RPMI8226 (cell line): ENCODE measurements at regions not wholly inside any gene's neighbourhood (a gene's known extent, or its start where the extent isn't known, plus 50 kb on each side); places are given as distances from the start of the nearest gene placed in this dataset.

Experiments
- DNase-seq: peaks from one replicate; pipeline ENCODE4 v3.0.0-alpha.2; 2015

GRCh38 chr7:13822678-13823077 lies 166.8 kb downstream of the ETV1 start:
- DNase-seq, result no peak

GRCh38 chr7:13826752-13827151 lies 162.7 kb downstream of the ETV1 start:
- DNase-seq, result no peak

GRCh38 chr7:13827716-13828115 lies 161.8 kb downstream of the ETV1 start:
- DNase-seq, result no peak

- DNase-seq, result no peak
Measured at GRCh38 chr7:13829231-13829630, 160.2 kb downstream of the ETV1 start.

GRCh38 chr7:13829914-13830900 lies 159.3 kb downstream of the ETV1 start:
- peak; percentile 28 for DNase-seq

- DNase-seq, result no peak
Measured at GRCh38 chr7:13832346-13832745, 157.1 kb downstream of the ETV1 start.

GRCh38 chr7:13834328-13834761 lies 155.1 kb downstream of the ETV1 start:
- no peak for DNase-seq

GRCh38 chr7:13835442-13835841 lies 154.0 kb downstream of the ETV1 start:
- no peak for DNase-seq

GRCh38 chr7:13839063-13839462 lies 150.4 kb downstream of the ETV1 start:
- DNase-seq, result no peak
